Upper lobe of left lung (tissue), 6 donors: ENCODE measurements at regions not wholly inside any gene's neighbourhood (a gene's known extent, or its start where the extent isn't known, plus 50 kb on each side); places are given as distances from the start of the nearest gene placed in this dataset.

Source experiments
- ATAC-seq, 2 donors: fragments of 200-7000 bp; cut with Tn5 transposase; one replicate each; pipeline ENCODE4 v1.9.1; 2022; ENCODE audit warnings: mild to moderate bottlenecking in 2 of 2, moderate library complexity in 2 of 2; ENCODE audit not compliant: low FRiP score in 2 of 2
- DNase-seq, 2 donors: peaks; one replicate each; pipeline ENCODE4 v3.0.0-alpha.2; 2019 to 2020
- H3K27ac ChIP-seq, 4 donors: fragments of 200-600 bp; sonication (generic); one replicate each; pipeline ENCODE4 v1.5.1; 2016 to 2019
- H3K27me3 ChIP-seq, 4 donors: fragments of 200-600 bp; sonication (generic); one replicate each; pipeline ENCODE4 v1.5.1; 2017 to 2019
- H3K36me3 ChIP-seq, 4 donors: fragments of 200-600 bp; sonication (generic); one replicate each; pipeline ENCODE4 v1.5.1; 2016 to 2019
- H3K4me1 ChIP-seq, 4 donors: fragments of 200-600 bp; sonication (generic); one replicate each; pipeline ENCODE4 v1.5.1; 2018 to 2019
- H3K4me3 ChIP-seq, 4 donors: fragments of 200-600 bp; sonication (generic); one replicate each; pipeline ENCODE4 v1.5.1; 2017 to 2019; ENCODE audit warnings: mild to moderate bottlenecking in 2 of 4, moderate library complexity in 1 of 4
- H3K9me3 ChIP-seq, 4 donors: fragments of 200-600 bp; sonication (generic); one replicate each; pipeline ENCODE4 v1.5.1; 2018 to 2019
- EP300 ChIP-seq, 4 donors: sonication (generic); formaldehyde crosslinking; IDR thresholded peaks; one replicate each; pipeline ENCODE4 v1.5.1; 2017; ENCODE audit warnings: antibody characterized with exemption in 4 of 4, control low read depth in 2 of 4
- POLR2A ChIP-seq, 4 donors: fragments of 450-650 bp; IDR thresholded peaks; one replicate each; pipeline ENCODE4 v1.5.1; 2016 to 2017; ENCODE audit warnings: antibody characterized with exemption in 4 of 4, mild to moderate bottlenecking in 2 of 4
- POLR2AphosphoS5 ChIP-seq, 2 donors: sonication (generic); formaldehyde crosslinking; IDR thresholded peaks; one replicate each; pipeline ENCODE4 v1.5.1; 2017; ENCODE audit warnings: antibody characterized with exemption in 2 of 2
- WGBS, 2 donors: methylation state at CpG; one replicate each; pipeline ENCODE4 v1.1.5; 2017 to 2018; 5-methylcytosine and 5-hydroxymethylcytosine counted together
- TF ChIP-seq, protein P1 (sequence below), 6 experiments: fragments of 450-650 bp in 4 of 6; fragments of 200-600 bp in 2 of 6; sonication (generic) in 2 of 6; IDR thresholded peaks; one replicate each; pipeline ENCODE4 v1.5.1; 2016 to 2019; ENCODE audit warnings: antibody characterized with exemption in 6 of 6
- donor health status: DM: no; HTN: no; CAD: no; lungs with moderate emphysema.
- donor health status: DM: no; HTN: yes; CAD: no; lungs with severe emphysema.

DNA sequence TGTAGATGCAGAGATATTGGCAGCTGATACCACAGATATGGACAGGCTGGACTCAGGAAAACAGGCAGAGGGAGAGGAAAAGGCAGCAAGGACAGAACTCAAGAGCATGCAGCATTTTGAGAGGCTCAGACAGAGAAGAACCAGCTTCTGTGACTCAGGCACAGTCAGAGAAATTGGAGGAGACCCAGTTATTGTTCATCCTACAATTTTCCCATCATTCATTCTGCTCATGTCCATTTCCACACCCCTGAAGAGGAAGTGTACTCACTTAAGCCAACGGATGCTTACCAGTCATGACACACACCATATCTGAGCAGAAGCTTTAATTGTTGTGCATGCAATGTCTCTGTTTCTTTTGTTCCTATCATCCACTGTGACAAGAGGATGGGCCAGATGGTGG lies 359.8 kb upstream of the HTR2A start:
- ATAC-seq (no peak), DNase-seq (no peak)
- no peak for TF ChIP-seq POLR2AphosphoS5 (IDR thresholded peaks at IDR 0.05)
- no peak for TF ChIP-seq POLR2A (IDR thresholded peaks at IDR 0.05)
- no peak for TF ChIP-seq EP300 (IDR thresholded peaks at IDR 0.05)
- TF ChIP-seq, protein P1, sequence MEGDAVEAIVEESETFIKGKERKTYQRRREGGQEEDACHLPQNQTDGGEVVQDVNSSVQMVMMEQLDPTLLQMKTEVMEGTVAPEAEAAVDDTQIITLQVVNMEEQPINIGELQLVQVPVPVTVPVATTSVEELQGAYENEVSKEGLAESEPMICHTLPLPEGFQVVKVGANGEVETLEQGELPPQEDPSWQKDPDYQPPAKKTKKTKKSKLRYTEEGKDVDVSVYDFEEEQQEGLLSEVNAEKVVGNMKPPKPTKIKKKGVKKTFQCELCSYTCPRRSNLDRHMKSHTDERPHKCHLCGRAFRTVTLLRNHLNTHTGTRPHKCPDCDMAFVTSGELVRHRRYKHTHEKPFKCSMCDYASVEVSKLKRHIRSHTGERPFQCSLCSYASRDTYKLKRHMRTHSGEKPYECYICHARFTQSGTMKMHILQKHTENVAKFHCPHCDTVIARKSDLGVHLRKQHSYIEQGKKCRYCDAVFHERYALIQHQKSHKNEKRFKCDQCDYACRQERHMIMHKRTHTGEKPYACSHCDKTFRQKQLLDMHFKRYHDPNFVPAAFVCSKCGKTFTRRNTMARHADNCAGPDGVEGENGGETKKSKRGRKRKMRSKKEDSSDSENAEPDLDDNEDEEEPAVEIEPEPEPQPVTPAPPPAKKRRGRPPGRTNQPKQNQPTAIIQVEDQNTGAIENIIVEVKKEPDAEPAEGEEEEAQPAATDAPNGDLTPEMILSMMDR (IDR thresholded peaks at IDR 0.05) = no peak
- H3K9me3 ChIP-seq = no peaks in the 10 kb centered on the region
- no peaks in the 10 kb centered on the region for H3K27me3 ChIP-seq
- 67 to 72% methylated on average over 1 of the region's 1 CpG for WGBS, 2 donors
- H3K4me3 ChIP-seq = no peak overlapping the region
- H3K36me3 ChIP-seq = no peaks in the 10 kb centered on the region
- H3K4me1 ChIP-seq = no peaks in the 10 kb centered on the region
- no peak overlapping the region for H3K27ac ChIP-seq

DNA sequence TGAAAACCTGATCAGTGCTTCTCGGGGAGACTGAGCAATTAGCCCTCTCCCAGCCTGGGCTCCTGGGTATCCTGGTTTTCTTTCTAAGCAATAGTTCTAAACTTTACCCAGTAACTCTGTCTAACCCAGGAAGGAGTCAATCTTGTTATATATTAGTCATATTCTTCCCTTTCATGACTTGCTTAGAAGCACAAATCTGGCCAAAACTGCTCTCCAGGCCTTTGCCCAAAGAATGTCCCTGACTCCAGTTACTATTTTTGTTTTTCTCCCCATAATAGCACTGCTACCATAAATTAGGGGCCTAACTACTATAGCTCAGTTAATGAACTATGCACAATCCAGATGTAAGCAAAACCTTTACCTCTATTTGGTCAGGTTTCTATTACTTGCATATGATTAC lies 355.8 kb upstream of the HTR2A start:
- no peaks in the 10 kb centered on the region for H3K9me3 ChIP-seq
- ATAC-seq = no peak
- H3K36me3 ChIP-seq = no peaks in the 10 kb centered on the region
- no peaks in the 10 kb centered on the region for H3K27me3 ChIP-seq
- H3K4me3 ChIP-seq = no peak overlapping the region
- DNase-seq = no peak
- TF ChIP-seq EP300 (IDR thresholded peaks at IDR 0.05) (no peak), POLR2A (IDR thresholded peaks at IDR 0.05) (no peak), POLR2AphosphoS5 (IDR thresholded peaks at IDR 0.05) (no peak)
- TF ChIP-seq, protein P1 (IDR thresholded peaks at IDR 0.05) = no peak
- no peak overlapping the region for H3K27ac ChIP-seq
- WGBS, 2 donors = 83 to 100% methylated on average over 1 of the region's 1 CpG
- no peaks in the 10 kb centered on the region for H3K4me1 ChIP-seq

DNA sequence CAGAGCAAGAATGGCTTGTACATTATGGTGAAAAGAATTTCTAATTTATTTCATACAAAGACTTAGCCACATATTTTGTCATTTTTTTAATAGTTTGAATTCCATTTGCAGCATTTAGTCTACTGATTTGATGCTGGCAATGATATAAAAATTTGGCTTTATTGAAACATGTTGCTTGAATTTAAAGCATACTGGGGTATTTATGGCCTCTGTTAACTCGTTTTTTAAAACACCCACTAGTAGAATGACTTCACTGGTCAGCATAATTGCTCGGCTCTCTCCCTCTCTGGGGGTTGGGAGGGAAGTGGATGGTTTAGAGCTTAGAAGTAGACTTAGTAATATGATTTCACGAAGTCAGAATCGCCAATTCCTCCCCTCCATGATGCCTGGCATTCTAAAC lies 354.9 kb upstream of the HTR2A start:
- DNase-seq = no peak
- 73 to 76% methylated on average over 4 of the region's 4 CpGs for WGBS, 2 donors

DNA sequence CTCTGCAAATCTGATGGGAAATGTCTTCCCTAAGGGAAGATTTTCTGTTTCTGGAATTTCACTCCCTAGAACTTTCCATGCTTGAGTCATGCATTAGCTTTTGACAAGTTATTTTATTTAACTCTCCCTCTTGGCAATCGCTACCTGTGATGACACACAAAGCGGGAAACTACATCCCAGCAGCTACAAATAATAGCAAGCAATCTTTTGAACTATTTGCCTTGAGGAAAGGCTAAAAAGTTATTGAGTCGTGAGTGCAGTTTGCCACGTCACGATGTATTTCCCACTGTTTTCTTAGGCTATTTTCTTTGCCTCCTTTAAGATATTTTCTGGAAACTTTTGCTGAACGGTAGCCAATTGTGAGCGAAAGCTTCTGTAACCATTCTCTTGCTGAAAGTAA lies 353.3 kb upstream of the HTR2A start:
- WGBS, 2 donors = 88 to 89% methylated on average over 7 of the region's 7 CpGs
- DNase-seq = no peak

More for the DNA sequence above, 354.9 kb upstream of the HTR2A start:
- no peaks in the 10 kb centered on the region for H3K9me3 ChIP-seq
- peak in 1 of 2 donors; percentile 48 for ATAC-seq
- no peaks in the 10 kb centered on the region for H3K36me3 ChIP-seq
- no peaks in the 10 kb centered on the region for H3K4me1 ChIP-seq
- H3K27me3 ChIP-seq = no peaks in the 10 kb centered on the region
- H3K27ac ChIP-seq = no peak overlapping the region
- TF ChIP-seq, protein P1 (IDR thresholded peaks at IDR 0.05) = no peak
- TF ChIP-seq POLR2AphosphoS5 (IDR thresholded peaks at IDR 0.05) (no peak), EP300 (IDR thresholded peaks at IDR 0.05) (no peak), POLR2A (IDR thresholded peaks at IDR 0.05) (no peak)
- no peak overlapping the region for H3K4me3 ChIP-seq

DNA sequence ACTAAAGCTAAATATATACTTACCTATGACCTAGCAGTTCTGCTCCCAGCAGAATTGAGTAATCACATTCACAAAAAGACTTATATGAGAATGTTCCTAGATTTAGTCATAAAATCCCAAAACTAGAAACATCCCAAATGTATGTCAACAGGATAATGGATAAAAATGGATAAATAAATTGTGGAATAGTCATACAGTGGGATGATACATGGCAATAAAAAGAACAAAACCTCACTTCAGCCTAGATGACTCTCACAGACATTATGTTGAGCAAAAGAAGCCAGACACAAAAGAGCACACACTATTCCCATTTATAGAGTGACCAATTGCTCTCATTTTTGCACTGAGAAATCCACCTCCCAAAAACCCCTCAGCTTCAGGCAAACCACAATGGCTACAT lies 352.4 kb upstream of the HTR2A start:
- Histone ChIP-seq H3K4me1 (no peaks in the 10 kb centered on the region), H3K27ac (no peak overlapping the region), H3K4me3 (no peak overlapping the region), H3K36me3 (no peaks in the 10 kb centered on the region), H3K9me3 (no peaks in the 10 kb centered on the region), H3K27me3 (no peaks in the 10 kb centered on the region)
- DNase-seq (no peak), ATAC-seq (no peak)
- TF ChIP-seq, protein P1 (IDR thresholded peaks at IDR 0.05) = no peak
- TF ChIP-seq EP300 (IDR thresholded peaks at IDR 0.05) (no peak), POLR2A (IDR thresholded peaks at IDR 0.05) (no peak), POLR2AphosphoS5 (IDR thresholded peaks at IDR 0.05) (no peak)

More for the DNA sequence above, 353.3 kb upstream of the HTR2A start:
- Histone ChIP-seq H3K9me3 (no peaks in the 10 kb centered on the region), H3K36me3 (no peaks in the 10 kb centered on the region), H3K27ac (no peak overlapping the region), H3K4me1 (no peaks in the 10 kb centered on the region), H3K4me3 (no peak overlapping the region), H3K27me3 (no peaks in the 10 kb centered on the region)
- ATAC-seq = peak in 1 of 2 donors; percentile 67
- TF ChIP-seq EP300 (IDR thresholded peaks at IDR 0.05) (no peak), POLR2A (IDR thresholded peaks at IDR 0.05) (no peak), POLR2AphosphoS5 (IDR thresholded peaks at IDR 0.05) (no peak)
- TF ChIP-seq, protein P1 (IDR thresholded peaks at IDR 0.05) = no peak
